Psoas muscle (tissue), 7 donors: ENCODE measurements at regions not wholly inside any gene's neighbourhood (a gene's known extent, or its start where the extent isn't known, plus 50 kb on each side); places are given as distances from the start of the nearest gene placed in this dataset.

Experiments used
- ATAC-seq, 4 donors: fragments of 200-7000 bp; cut with Tn5 transposase; one replicate each; pipeline ENCODE4 v1.9.1; 2020; ENCODE audit warnings: moderate library complexity in 3 of 4, mild to moderate bottlenecking in 2 of 4
- DNase-seq, 2 donors: peaks; one replicate each; pipeline ENCODE4 v3.0.0-alpha.2; 2020
- H3K27ac ChIP-seq: fragments of 200-600 bp; one replicate; pipeline ENCODE4 v1.8.0; 2022
- H3K27me3 ChIP-seq, 3 donors: fragments of 200-600 bp in 1 of 3; one replicate each; pipeline versions ENCODE4 v1.6.1 to v1.8.0; 2013 to 2022; ENCODE audit warnings: low read length in 2 of 3, mild to moderate bottlenecking in 2 of 3, moderate library complexity in 1 of 3; ENCODE audit not compliant: insufficient read depth in 3 of 3
- H3K36me3 ChIP-seq, 2 donors: fragments of 200-600 bp in 1 of 2; one replicate each; pipeline versions ENCODE4 v1.6.1 to v1.8.0; 2013 to 2022; ENCODE audit warnings: low read depth in 1 of 2, mild to moderate bottlenecking in 1 of 2, moderate library complexity in 1 of 2; ENCODE audit not compliant: insufficient read depth in 1 of 2
- H3K4me1 ChIP-seq: fragments of 200-600 bp; one replicate; pipeline ENCODE4 v1.8.0; 2022
- H3K4me3 ChIP-seq: fragments of 200-600 bp; one replicate; pipeline ENCODE4 v1.8.0; 2022; ENCODE audit warnings: mild to moderate bottlenecking
- H3K9me3 ChIP-seq: fragments of 200-600 bp; one replicate; pipeline ENCODE4 v1.8.0; 2022
- WGBS, 3 donors: extraction: QIAGEN DNeasy Blood & Tissue Kit; methylation state at CpG; one replicate each; pipeline versions ENCODE4 v1.1.6 to v1.1.7; 2013; 5-methylcytosine and 5-hydroxymethylcytosine counted together
- intact Hi-C, 2 donors: fragments of 100-400 bp; cut with DNase I; formaldehyde crosslinking; loops; one replicate each; pipeline versions ENCODE4 v1.11.0 to v1.14.2; 2022
- TF ChIP-seq, protein P1 (sequence below): fragments of 200-600 bp; IDR thresholded peaks from one replicate; pipeline ENCODE4 v1.8.0; 2022; ENCODE audit warnings: antibody characterized with exemption
- donor health status: healthy with polysubstance abuse.
- donor health status: DM: no; HTN: no; CAD: no; lungs with moderate emphysema.
- donor health status: Bipolar disorder and iron deficiency.
- donor health status: healthy.
- donor health status: DM: yes; HTN: yes; CAD: no.
- donor health status: DM: no; HTN: no; CAD: no.
- donor health status: DM: yes; HTN: yes; CAD: no.

DNA sequence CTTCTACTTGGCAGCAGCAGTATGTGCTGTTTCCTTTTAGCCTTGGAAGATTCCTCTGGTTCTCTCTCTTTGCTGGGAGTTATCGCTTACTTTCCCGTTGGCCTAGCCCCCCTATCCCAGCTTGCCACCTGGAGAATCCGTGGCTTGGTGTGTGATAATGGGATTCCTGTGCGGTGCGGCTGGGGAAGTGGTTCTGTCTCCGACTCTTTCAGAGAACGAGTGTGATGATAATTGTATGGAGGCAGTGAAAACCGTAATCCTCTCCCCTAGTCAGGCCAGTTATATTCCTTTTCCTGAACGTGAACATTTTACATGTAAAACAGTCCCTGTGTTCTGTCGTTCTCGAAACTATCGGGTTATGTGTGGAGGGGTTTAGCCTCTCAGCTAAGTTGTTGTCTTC lies 300.1 kb upstream of the C2CD4B start:
- ATAC-seq (no peak), DNase-seq (no peak)
- no peak overlapping the region for H3K4me3 ChIP-seq
- intact Hi-C loops, result no loop called here
- H3K4me1 ChIP-seq, result peaks cover 22% of the 10 kb centered on the region
- H3K9me3 ChIP-seq, result no peaks in the 10 kb centered on the region
- H3K27me3 ChIP-seq, result no peaks in the 10 kb centered on the region
- TF ChIP-seq, protein P1, sequence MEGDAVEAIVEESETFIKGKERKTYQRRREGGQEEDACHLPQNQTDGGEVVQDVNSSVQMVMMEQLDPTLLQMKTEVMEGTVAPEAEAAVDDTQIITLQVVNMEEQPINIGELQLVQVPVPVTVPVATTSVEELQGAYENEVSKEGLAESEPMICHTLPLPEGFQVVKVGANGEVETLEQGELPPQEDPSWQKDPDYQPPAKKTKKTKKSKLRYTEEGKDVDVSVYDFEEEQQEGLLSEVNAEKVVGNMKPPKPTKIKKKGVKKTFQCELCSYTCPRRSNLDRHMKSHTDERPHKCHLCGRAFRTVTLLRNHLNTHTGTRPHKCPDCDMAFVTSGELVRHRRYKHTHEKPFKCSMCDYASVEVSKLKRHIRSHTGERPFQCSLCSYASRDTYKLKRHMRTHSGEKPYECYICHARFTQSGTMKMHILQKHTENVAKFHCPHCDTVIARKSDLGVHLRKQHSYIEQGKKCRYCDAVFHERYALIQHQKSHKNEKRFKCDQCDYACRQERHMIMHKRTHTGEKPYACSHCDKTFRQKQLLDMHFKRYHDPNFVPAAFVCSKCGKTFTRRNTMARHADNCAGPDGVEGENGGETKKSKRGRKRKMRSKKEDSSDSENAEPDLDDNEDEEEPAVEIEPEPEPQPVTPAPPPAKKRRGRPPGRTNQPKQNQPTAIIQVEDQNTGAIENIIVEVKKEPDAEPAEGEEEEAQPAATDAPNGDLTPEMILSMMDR, result no peak
- no peak overlapping the region for H3K27ac ChIP-seq
- no peaks in the 10 kb centered on the region for H3K36me3 ChIP-seq
- WGBS, 3 donors, result 57 to 71% (median 58%) methylated on average over 12 of the region's 12 CpGs

- no peak for DNase-seq
- no peaks in the 10 kb centered on the region for H3K27me3 ChIP-seq
- H3K4me3 ChIP-seq, result no peak overlapping the region
- peak in 1 of 4 donors; percentile 7 for ATAC-seq
- intact Hi-C loops, result no loop called here
- TF ChIP-seq, protein P1, result no peak
- H3K4me1 ChIP-seq, result peaks cover 45% of the 10 kb centered on the region
- H3K9me3 ChIP-seq, result no peaks in the 10 kb centered on the region
- H3K27ac ChIP-seq, result peak overlapping the region; percentile 82
- no peaks in the 10 kb centered on the region for H3K36me3 ChIP-seq
These were observed 304.4 kb upstream of the C2CD4B start for GRCh38 chr15:62469478-62469873.

DNA sequence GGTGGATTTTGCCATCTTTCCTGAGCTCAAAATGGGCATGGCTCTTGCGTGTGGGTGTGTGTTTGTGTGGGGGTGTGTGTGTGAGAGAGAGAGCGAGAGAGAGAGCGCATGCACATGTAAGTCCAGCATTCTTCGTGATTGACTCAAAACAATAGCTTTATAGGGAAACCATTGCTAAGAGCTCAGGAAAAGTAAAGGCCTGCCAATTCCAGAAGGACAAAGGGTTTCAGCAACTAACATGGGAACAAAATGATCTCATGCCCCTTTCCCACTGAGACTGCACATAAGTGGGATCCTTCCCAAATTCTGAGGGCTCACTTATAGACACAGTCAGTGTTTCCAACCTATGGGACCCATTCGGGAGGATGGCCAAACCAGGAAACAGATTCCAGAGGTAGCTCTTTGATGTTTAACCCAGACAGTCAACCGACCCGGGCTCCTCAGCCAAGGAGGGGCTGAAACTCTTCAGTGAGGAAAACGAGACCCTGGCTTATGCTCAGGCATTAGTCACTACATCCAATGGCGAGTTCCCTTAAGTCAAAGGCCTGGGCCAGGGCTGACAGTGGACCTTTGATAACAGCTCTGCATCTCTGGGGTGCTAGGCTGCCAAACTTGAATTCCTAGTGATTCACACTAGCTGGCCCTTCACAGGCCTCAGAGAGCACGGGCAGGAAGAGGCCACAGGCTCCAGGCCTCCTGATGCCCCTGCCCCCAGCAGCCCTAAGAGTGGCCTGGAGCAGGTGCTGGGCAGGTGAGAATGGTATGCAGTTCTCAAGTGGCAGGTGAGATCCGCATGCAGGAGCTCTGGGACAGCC lies 305.0 kb upstream of the C2CD4B start:
- 33 to 48% (median 42%) methylated on average over 11 of the region's 11 CpGs for WGBS, 3 donors
- ATAC-seq, result peak; percentile 54 to 77 (median 62)
- no peaks in the 10 kb centered on the region for H3K27me3 ChIP-seq
- H3K4me3 ChIP-seq, result no peak overlapping the region
- intact Hi-C loops, result loop anchor here in 1 of 2 donors (5.0 kb wide), 1 partner anchor 177 kb away; no protein-coding TSS in a partner anchor
- H3K9me3 ChIP-seq, result no peaks in the 10 kb centered on the region
- peak overlapping the region; percentile 82 for H3K27ac ChIP-seq
- TF ChIP-seq, protein P1, result no peak
- peak; percentile 67 to 78 for DNase-seq
- H3K36me3 ChIP-seq, result no peaks in the 10 kb centered on the region
- peaks cover 51% of the 10 kb centered on the region for H3K4me1 ChIP-seq

- peaks cover 62% of the 10 kb centered on the region for H3K4me1 ChIP-seq
- WGBS, 3 donors, result 18 to 29% (median 25%) methylated on average over 6 of the region's 6 CpGs
- intact Hi-C loops, result loop anchor here in 1 of 2 donors (5.0 kb wide), 1 partner anchor 175 kb away; no protein-coding TSS in a partner anchor
- DNase-seq (peak; percentile 61 to 89), ATAC-seq (peak; percentile 89 to 95 (median 94))
- no peaks in the 10 kb centered on the region for H3K27me3 ChIP-seq
- H3K36me3 ChIP-seq, result no peaks in the 10 kb centered on the region
- TF ChIP-seq, protein P1, result no peak
- H3K4me3 ChIP-seq, result no peak overlapping the region
- H3K9me3 ChIP-seq, result no peaks in the 10 kb centered on the region
- peak overlapping the region; percentile 82 for H3K27ac ChIP-seq
These were observed 307.7 kb upstream of the C2CD4B start for GRCh38 chr15:62472616-62473299.
